ENCODE measurements at regions not wholly inside any gene's neighbourhood (a gene's known extent, or its start where the extent isn't known, plus 50 kb on each side); places are given as distances from the start of the nearest gene placed in this dataset.
"Not testable (repeated sequence)": the region's sequence is repeated elsewhere in the genome, so short reads cannot be mapped to it uniquely, and the experiment has no call there.

GRCh38 chr3:74978684-74979083 lies 364.2 kb upstream of the CNTN3 start:
- in situ Hi-C loops (cut with MboI; ENCODE audit: low sequenced_read_pairs, unreplicated experiment), result no loop called here
- no peak for TF ChIP-seq CTCF (IDR thresholded peaks at IDR 0.05; ENCODE audit: borderline replicate concordance, control extremely low read depth, extremely low read depth, insufficient read depth, missing control alignments)
- DNase-seq (ENCODE audit: low spot score), result no peak

GRCh38 chr3:74985028-74985904 lies 370.8 kb upstream of the CNTN3 start:
- in situ Hi-C loops (cut with MboI; ENCODE audit: low sequenced_read_pairs, unreplicated experiment); DNase-seq (ENCODE audit: low spot score): not testable (repeated sequence)

- in situ Hi-C loops (cut with MboI; ENCODE audit: low sequenced_read_pairs, unreplicated experiment), result no loop called here
- no peak for TF ChIP-seq CTCF (IDR thresholded peaks at IDR 0.05; ENCODE audit: borderline replicate concordance, control extremely low read depth, extremely low read depth, insufficient read depth, missing control alignments)
- DNase-seq (ENCODE audit: low spot score), result no peak
Observed at GRCh38 chr3:74988095-74988494, 373.6 kb upstream of the CNTN3 start.

- TF ChIP-seq CTCF (IDR thresholded peaks at IDR 0.05; ENCODE audit: borderline replicate concordance, control extremely low read depth, extremely low read depth, insufficient read depth, missing control alignments), result no peak
- in situ Hi-C loops (cut with MboI; ENCODE audit: low sequenced_read_pairs, unreplicated experiment), result no loop called here
- DNase-seq (ENCODE audit: low spot score), result no peak
Observed at GRCh38 chr3:74992898-74993297, 378.4 kb upstream of the CNTN3 start.

- no peak for TF ChIP-seq CTCF (IDR thresholded peaks at IDR 0.05; ENCODE audit: borderline replicate concordance, control extremely low read depth, extremely low read depth, insufficient read depth, missing control alignments)
- DNase-seq (ENCODE audit: low spot score), result peak; percentile 17
- in situ Hi-C loops (cut with MboI; ENCODE audit: low sequenced_read_pairs, unreplicated experiment), result no loop called here
Observed at GRCh38 chr3:75001330-75001729, 386.9 kb upstream of the CNTN3 start.

- DNase-seq (ENCODE audit: low spot score), result no peak
- in situ Hi-C loops (cut with MboI; ENCODE audit: low sequenced_read_pairs, unreplicated experiment), result no loop called here
- TF ChIP-seq CTCF (IDR thresholded peaks at IDR 0.05; ENCODE audit: borderline replicate concordance, control extremely low read depth, extremely low read depth, insufficient read depth, missing control alignments), result no peak
Observed at GRCh38 chr3:75012791-75013331, 398.4 kb upstream of the CNTN3 start.

- in situ Hi-C loops (cut with MboI; ENCODE audit: low sequenced_read_pairs, unreplicated experiment), result no loop called here
- no peak for DNase-seq (ENCODE audit: low spot score)
- TF ChIP-seq CTCF (IDR thresholded peaks at IDR 0.05; ENCODE audit: borderline replicate concordance, control extremely low read depth, extremely low read depth, insufficient read depth, missing control alignments), result no peak
Observed at GRCh38 chr3:75014008-75014407, 399.5 kb upstream of the CNTN3 start.
